HG03460 (cell line): ENCODE measurements at regions not wholly inside any gene's neighbourhood (a gene's known extent, or its start where the extent isn't known, plus 50 kb on each side); places are given as distances from the start of the nearest gene placed in this dataset.
A peak's percentile ranks its signal among the peaks of the same experiment; 100 is the strongest.
"Not testable (repeated sequence)": the region's sequence is repeated elsewhere in the genome, so short reads cannot be mapped to it uniquely, and the experiment has no call there.

Experiments
- ATAC-seq: cut with Tn5 transposase; IDR thresholded peaks from one replicate; pipeline ENCODE4 v1.9.1; 2021; ENCODE audit not compliant: unreplicated experiment

GRCh38 chr2:153420394-153420793 is 58.2 kb downstream of the RPRM start:
- ATAC-seq: no peak

DNA sequence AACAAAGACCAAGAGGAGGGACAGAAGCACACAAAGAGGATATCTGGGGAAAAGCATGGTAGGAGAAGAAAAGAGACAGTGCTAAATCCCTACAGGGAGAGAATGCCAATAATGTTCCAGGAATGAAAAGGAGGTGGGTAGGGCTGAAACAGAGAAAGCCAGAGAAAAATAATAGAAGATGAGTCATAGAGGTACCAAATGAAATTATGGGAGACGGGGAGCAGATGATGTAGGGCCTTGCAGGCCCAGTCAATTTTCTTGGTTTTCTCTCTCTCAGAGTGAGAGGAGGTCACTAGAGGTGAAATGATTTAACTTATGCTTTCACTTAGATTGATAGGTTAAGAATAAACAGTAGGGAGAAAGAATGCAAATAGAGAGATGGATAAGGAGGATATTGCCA is 61.5 kb downstream of the RPRM start:
- ATAC-seq: no peak

GRCh38 chr2:153416071-153416470 is 62.5 kb downstream of the RPRM start:
- no peak for ATAC-seq

GRCh38 chr2:153408710-153409385 is 69.7 kb downstream of the RPRM start:
- ATAC-seq: no peak

DNA sequence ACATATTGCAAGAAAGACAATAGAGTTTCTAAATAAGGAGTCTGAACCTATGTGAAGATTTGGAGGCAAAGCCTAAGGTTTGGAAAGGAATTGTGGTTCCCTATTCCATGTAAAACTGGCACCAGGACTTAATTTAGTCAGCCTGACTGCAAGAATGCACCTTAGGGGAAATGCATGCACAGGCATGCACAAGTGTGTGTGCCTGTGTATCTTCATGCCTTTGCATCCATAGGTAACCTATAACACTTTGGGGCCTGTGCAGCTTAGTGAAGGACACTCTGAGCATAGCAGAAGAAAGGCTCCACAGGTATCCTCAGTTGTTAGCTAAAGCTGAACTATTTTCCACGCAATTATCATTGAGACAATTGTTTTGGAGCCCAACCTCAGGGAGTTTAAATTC is 73.4 kb downstream of the RPRM start:
- no peak for ATAC-seq

GRCh38 chr2:153404792-153405191 is 73.8 kb downstream of the RPRM start:
- ATAC-seq: no peak

GRCh38 chr2:153403940-153404339 is 74.6 kb downstream of the RPRM start:
- ATAC-seq: no peak

DNA sequence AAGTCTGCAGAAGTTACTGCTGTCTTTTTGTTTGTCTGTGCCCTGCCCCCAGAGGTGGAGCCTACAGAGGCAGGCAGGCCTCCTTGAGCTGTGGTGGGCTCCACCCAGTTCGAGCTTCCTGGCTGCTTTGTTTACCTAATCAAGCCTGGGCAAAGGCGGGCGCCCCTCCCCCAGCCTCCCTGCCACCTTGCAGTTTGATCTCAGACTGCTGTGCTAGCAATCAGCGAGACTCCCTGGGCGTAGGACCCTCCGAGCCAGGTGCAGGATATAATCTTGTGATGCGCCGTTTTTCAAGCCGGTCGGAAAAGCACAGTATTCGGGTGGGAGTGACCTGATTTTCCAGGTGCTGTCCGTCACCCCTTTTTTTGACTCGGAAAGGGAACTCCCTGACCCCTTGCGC is 75.2 kb downstream of the RPRM start:
- ATAC-seq: not testable (repeated sequence)

- ATAC-seq: no peak
These were observed 83.9 kb downstream of the RPRM start for GRCh38 chr2:153394686-153395085.

GRCh38 chr2:153394247-153394646 is 84.3 kb downstream of the RPRM start:
- no peak for ATAC-seq

- no peak for ATAC-seq
These were observed 85.0 kb downstream of the RPRM start for GRCh38 chr2:153393518-153393917.

GRCh38 chr2:153391131-153391530 is 87.4 kb downstream of the RPRM start:
- ATAC-seq: no peak

DNA sequence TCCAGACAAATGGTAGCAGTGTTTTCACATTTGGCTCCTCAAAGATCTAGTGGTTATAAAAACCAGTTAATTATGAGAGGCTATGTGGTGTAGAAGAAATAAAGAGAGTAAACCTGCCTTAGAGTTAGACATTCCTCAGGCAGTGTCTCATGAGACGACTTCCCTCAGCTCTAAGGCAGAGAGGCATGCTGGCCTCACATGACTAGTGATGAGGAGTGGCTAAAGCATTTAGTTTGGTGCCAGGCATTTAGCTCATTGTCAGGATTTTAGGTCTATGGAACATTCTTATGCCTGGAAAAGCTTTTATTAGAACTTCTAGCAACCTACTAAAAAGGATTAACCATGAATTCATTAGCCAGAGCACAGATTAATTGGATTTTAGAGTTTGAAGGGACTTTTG is 90.3 kb downstream of the RPRM start:
- ATAC-seq: no peak

- ATAC-seq: no peak
These were observed 91.4 kb downstream of the RPRM start for GRCh38 chr2:153387203-153387602.

- no peak for ATAC-seq
These were observed 92.1 kb downstream of the RPRM start for GRCh38 chr2:153386481-153386897.

- ATAC-seq: peak; percentile 70
These were observed 104.9 kb downstream of the RPRM start for GRCh38 chr2:153373510-153374279.

DNA sequence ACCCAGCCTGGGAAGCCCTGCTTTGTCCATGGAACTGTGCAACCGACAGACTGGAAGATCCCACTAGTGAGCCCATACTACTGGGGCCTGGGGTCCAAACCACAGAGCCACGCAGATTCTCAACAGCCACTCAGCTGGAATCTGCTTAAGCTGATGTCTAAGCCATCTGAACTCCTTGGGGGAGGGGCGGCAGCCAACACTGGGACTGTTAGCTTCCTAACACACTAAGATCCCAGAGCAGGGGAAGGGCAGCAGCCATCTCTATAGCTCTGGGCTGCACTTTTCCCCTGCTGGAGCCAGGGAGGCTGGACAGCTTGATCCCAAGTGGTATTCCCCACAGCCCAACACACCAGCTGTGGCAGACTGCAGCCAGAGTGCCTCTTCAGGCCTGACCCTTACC is 118.3 kb downstream of the RPRM start:
- no peak for ATAC-seq

GRCh38 chr2:153354377-153354776 is 124.2 kb downstream of the RPRM start:
- ATAC-seq: no peak

DNA sequence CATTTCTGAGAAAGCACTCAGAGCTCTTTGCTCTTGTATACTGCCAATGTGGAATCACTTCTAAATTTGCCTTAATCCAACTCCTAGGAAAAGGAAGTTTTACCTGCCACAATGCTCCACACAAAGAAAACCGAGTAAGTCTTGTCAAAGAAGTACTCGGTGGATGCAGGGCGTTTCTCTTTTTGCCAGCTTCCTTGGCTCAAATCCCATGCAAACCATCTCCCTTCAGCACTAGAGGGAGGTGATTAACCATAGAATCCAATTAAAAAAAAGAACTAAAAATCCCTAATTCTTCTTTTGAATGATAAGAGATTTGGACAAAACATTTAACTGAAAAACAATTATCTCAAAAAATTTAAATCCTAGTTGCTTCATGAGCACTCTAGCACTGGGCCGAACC is 129.0 kb downstream of the RPRM start:
- ATAC-seq: no peak

- no peak for ATAC-seq
These were observed 130.6 kb downstream of the RPRM start for GRCh38 chr2:153347818-153348495.

DNA sequence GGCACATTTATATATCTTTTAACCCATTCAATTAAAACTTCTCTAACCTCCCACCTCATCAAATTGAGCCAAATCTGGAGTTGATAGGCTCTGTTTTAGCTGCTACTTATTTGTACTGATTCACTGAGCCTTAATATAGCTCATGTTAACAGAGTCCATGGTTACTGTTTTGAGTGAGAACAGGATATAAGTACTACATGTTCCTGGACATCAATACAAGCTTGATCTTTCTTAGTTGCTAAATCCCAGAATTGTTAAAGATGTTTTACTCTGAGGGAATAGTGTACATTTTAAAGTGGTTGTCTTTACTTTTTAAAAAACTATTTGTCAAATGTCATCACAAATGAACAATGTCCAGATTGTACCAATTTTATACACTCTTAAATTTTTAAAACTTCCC is 157.7 kb downstream of the RPRM start:
- no peak for ATAC-seq

GRCh38 chr2:153311432-153311831 is 167.1 kb downstream of the RPRM start:
- ATAC-seq: no peak
